Right lobe of liver (tissue), 6 donors: ENCODE measurements at regions not wholly inside any gene's neighbourhood (a gene's known extent, or its start where the extent isn't known, plus 50 kb on each side); places are given as distances from the start of the nearest gene placed in this dataset.

Experiments
- ATAC-seq, 4 donors: fragments of 200-7000 bp; cut with Tn5 transposase; one replicate each; pipeline ENCODE4 v1.9.1; 2020; ENCODE audit warnings: mild to moderate bottlenecking in 4 of 4, moderate library complexity in 4 of 4
- DNase-seq, 3 donors: peaks; one replicate each; pipeline ENCODE4 v3.0.0-alpha.2; 2020
- H3K27ac ChIP-seq, 3 donors: fragments of 200-600 bp; one replicate each; pipeline ENCODE4 v1.8.0; 2022
- H3K27me3 ChIP-seq, 2 donors: fragments of 200-600 bp; one replicate each; pipeline ENCODE4 v1.8.0; 2022
- H3K36me3 ChIP-seq, 4 donors: fragments of 200-600 bp; sonication (generic) in 1 of 4; one replicate each; pipeline versions ENCODE4 v1.5.1 to v1.8.0; 2017 to 2022; ENCODE audit warnings: control low read depth in 1 of 4
- H3K4me1 ChIP-seq, 4 donors: fragments of 200-600 bp; sonication (generic) in 1 of 4; one replicate each; pipeline versions ENCODE4 v1.5.1 to v1.8.0; 2017 to 2022; ENCODE audit warnings: control low read depth in 1 of 4
- H3K4me3 ChIP-seq, 3 donors: fragments of 200-600 bp; one replicate each; pipeline ENCODE4 v1.8.0; 2022
- H3K9me3 ChIP-seq, 4 donors: fragments of 200-600 bp; sonication (generic) in 1 of 4; one replicate each; pipeline versions ENCODE4 v1.5.1 to v1.8.0; 2017 to 2022; ENCODE audit warnings: control low read depth in 1 of 4
- CTCF ChIP-seq, 4 donors: fragments of 200-600 bp in 3 of 4; fragments of 450-650 bp in 1 of 4; IDR thresholded peaks; one replicate each; pipeline versions ENCODE4 v1.5.1 to v1.8.0; 2016 to 2022; ENCODE audit warnings: antibody characterized with exemption in 4 of 4, mild to moderate bottlenecking in 2 of 4
- POLR2A ChIP-seq: fragments of 450-650 bp; IDR thresholded peaks from one replicate; pipeline ENCODE4 v1.6.1; 2017; ENCODE audit warnings: antibody characterized with exemption, mild to moderate bottlenecking
- WGBS: methylation state at CpG from one replicate; pipeline ENCODE4 v1.1.6; 2018; ENCODE audit warnings: low coverage, low lambda C conversion rate; ENCODE audit not compliant: insufficient coverage; ENCODE audit errors: missing lambda C conversion rate; 5-methylcytosine and 5-hydroxymethylcytosine counted together
- intact Hi-C, 2 donors: fragments of 100-400 bp; cut with DNase I; formaldehyde crosslinking; loops; one replicate each; pipeline versions ENCODE4 v1.11.2 to v1.14.1; 2022
- donor health status: DM: no; HTN: yes; CAD: no.
- donor health status: DM: no; HTN: no; CAD: no.
- donor health status: DM: no; HTN: no; CAD: no.
- donor health status: DM: no; HTN: yes; CAD: no.
- donor health status: DM: no; HTN: yes; CAD: no.

GRCh38 chr17:37842401-37842800, 81.8 kb upstream of the TBC1D3K start:
- TF ChIP-seq CTCF (IDR thresholded peaks at IDR 0.05) (no peak), POLR2A (no peak)
- H3K27me3 ChIP-seq, result no peaks in the 10 kb centered on the region
- no peaks in the 10 kb centered on the region for H3K36me3 ChIP-seq
- no peak overlapping the region for H3K4me3 ChIP-seq
- H3K4me1 ChIP-seq, result no peaks in the 10 kb centered on the region
- WGBS, result 79% methylated on average over 8 of the region's 8 CpGs
- no peak for DNase-seq
- H3K27ac ChIP-seq, result no peak overlapping the region
- no peak for ATAC-seq
- H3K9me3 ChIP-seq, result no peaks in the 10 kb centered on the region
- intact Hi-C loops, result no loop called here

- Histone ChIP-seq H3K27me3 (no peaks in the 10 kb centered on the region), H3K27ac (no peak overlapping the region), H3K4me1 (no peaks in the 10 kb centered on the region), H3K36me3 (no peaks in the 10 kb centered on the region), H3K4me3 (no peak overlapping the region), H3K9me3 (no peaks in the 10 kb centered on the region)
- TF ChIP-seq POLR2A, result no peak
- TF ChIP-seq CTCF (IDR thresholded peaks at IDR 0.05), result no peak
- intact Hi-C loops, result no loop called here
- no peak for DNase-seq
- WGBS, result 31% methylated on average over 1 of the region's 1 CpG
- ATAC-seq, result no peak
Measured at GRCh38 chr17:37841232-37841631, 83.0 kb upstream of the TBC1D3K start.

- intact Hi-C loops, result no loop called here
- no peak overlapping the region for H3K27ac ChIP-seq
- 92% methylated on average over 5 of the region's 7 CpGs for WGBS
- H3K9me3 ChIP-seq, result no peaks in the 10 kb centered on the region
- TF ChIP-seq POLR2A, result no peak
- TF ChIP-seq CTCF (IDR thresholded peaks at IDR 0.05), result no peak
- H3K4me1 ChIP-seq, result no peaks in the 10 kb centered on the region
- no peaks in the 10 kb centered on the region for H3K36me3 ChIP-seq
- ATAC-seq (no peak), DNase-seq (no peak)
- no peaks in the 10 kb centered on the region for H3K27me3 ChIP-seq
- no peak overlapping the region for H3K4me3 ChIP-seq
Measured at GRCh38 chr17:37840576-37840975, 83.6 kb upstream of the TBC1D3K start.

- no peaks in the 10 kb centered on the region for H3K27me3 ChIP-seq
Measured at GRCh38 chr17:37839196-37839978, 84.8 kb upstream of the TBC1D3K start.

More at GRCh38 chr17:37839196-37839978, 84.8 kb upstream of the TBC1D3K start:
- no peaks in the 10 kb centered on the region for H3K36me3 ChIP-seq
- no peak overlapping the region for H3K27ac ChIP-seq
- no peak overlapping the region for H3K4me3 ChIP-seq
- TF ChIP-seq CTCF (IDR thresholded peaks at IDR 0.05) (no peak), POLR2A (no peak)
- no peak for DNase-seq
- 75% methylated on average over 6 of the region's 14 CpGs for WGBS
- intact Hi-C loops, result no loop called here
- no peaks in the 10 kb centered on the region for H3K9me3 ChIP-seq
- H3K4me1 ChIP-seq, result no peaks in the 10 kb centered on the region
- no peak for ATAC-seq
